OCI-LY1 (cell line): ENCODE measurements at regions not wholly inside any gene's neighbourhood (a gene's known extent, or its start where the extent isn't known, plus 50 kb on each side); places are given as distances from the start of the nearest gene placed in this dataset.

Source experiments
- CTCF ChIP-seq: fragments of 200-600 bp; sonication (generic), shearing (Covaris generic); IDR thresholded peaks from 2 replicates; pipeline ENCODE4 v1.5.1; 2017; ENCODE audit warnings: mild to moderate bottlenecking, antibody characterized with exemption, low read length, moderate library complexity, mixed read lengths
- EZH2 ChIP-seq: fragments of 200-600 bp; sonication (generic), shearing (Covaris generic); IDR thresholded peaks from 2 replicates; pipeline ENCODE4 v1.8.0; 2017; ENCODE audit warnings: borderline replicate concordance, mixed run types, mild to moderate bottlenecking, antibody characterized with exemption, low read length, moderate library complexity, mixed read lengths

GRCh38 chr5:13278148-13278547 is 666.3 kb downstream of the DNAH5 start:
- TF ChIP-seq CTCF = peak; percentile 54
- TF ChIP-seq EZH2 = no peak
